ENCODE measurements at regions not wholly inside any gene's neighbourhood (a gene's known extent, or its start where the extent isn't known, plus 50 kb on each side); places are given as distances from the start of the nearest gene placed in this dataset.

GRCh38 chr3:86282106-86282787 lies 708.7 kb downstream of the VGLL3 start:
- no peak for DNase-seq (ENCODE audit: low read depth)

DNA sequence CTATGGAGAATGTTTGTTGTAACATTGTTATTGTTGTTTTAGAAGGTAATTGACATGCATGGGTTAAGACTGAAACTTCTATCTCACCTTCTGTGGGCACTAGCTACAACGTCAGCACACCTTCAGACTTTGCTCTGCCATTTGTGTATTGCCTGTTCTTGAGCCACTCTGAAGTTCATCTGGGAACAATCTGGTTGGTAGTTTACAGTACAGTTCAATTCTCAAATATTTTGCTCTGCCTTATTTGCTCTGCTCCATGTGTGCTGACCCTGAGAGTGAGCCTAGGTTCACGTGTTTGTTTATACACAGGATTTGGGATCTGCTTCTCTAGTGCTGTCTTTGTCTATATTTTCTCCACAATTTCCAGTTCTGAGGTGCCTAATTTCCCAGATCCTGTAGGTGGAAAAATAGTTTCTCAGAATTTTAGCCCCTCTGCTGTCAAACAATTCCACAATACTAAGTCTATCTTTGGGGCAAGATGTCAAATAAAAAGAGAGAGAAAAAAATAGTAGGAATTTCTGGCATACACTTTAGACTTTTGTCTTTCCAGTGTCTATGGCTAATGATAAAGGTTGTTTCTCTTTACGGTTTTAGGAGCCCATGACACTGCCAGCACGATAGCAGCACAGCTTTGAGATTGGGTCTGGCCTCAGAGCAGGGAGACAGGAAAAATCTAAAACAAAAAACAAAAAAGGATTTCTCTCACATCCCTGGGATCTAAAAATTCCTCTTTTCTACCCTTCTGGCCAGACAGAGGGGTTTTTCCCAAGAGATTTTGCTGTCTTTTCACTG lies 721.4 kb downstream of the VGLL3 start:
- no peak for DNase-seq (ENCODE audit: low read depth)

- no peak for DNase-seq (ENCODE audit: low read depth)
Observed at GRCh38 chr3:86257955-86258641, 732.9 kb downstream of the VGLL3 start.

- DNase-seq (ENCODE audit: low read depth), result no peak
Observed at GRCh38 chr3:86254480-86254879, 736.5 kb downstream of the VGLL3 start.

GRCh38 chr3:86251781-86252180 lies 739.2 kb downstream of the VGLL3 start:
- DNase-seq (ENCODE audit: low read depth), result no peak

DNA sequence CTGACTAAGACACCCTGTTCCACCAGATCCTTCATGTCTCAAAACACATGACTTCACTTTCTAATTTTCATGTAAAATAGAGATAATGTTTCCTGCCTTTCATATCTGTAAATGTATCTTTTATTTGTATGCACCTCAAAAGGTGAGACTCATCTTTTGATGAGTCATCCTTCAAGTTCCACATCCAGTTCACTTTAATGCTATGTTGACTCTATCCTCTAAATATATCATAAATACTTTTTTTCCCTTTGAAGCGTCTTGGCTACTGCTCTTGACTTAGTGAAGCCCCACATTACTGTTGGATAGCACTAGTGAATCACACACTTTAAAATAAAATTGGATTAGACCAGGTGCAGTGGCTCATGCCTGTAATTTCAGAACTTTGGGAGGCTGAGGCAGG lies 741.1 kb downstream of the VGLL3 start:
- DNase-seq (ENCODE audit: low read depth), result no peak

GRCh38 chr3:86245360-86245759 lies 745.6 kb downstream of the VGLL3 start:
- no peak for DNase-seq (ENCODE audit: low read depth)

DNA sequence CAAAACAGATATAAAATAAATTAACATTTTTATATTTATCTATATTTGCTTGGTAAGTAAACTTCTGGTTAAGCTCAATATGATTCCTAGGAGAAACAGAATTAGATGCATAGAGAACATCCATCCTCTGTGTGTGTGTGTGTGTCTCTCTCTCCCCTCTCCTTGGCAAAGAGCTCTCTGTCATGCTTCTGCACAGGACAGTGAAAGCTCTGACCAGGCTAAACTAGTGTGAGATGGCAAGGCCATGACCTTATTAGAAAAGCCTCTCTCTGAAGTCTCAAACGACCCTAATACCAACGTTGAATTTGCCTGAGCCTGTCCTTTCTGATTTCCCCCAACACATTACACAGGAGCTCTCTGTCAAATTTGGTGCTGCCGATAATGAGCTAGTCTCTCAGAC lies 746.0 kb downstream of the VGLL3 start:
- DNase-seq (ENCODE audit: low read depth), result no peak

DNA sequence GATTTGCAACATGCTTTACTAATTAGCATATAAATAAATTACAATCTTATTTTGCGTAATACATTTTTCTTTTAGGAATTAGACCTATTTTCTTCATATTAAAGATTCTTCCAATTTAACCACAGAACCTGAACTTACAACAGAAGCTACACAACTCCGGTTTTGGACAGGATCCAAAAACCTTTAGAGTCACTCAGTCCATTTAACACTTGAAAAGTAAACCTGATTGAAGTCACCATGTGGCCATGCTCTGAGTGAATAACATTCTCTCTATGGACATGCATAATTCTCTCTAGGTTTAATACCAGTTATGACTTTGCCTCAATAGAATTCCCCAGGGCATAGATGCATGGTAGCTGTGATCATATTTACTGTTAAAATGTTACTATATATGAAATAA lies 751.0 kb downstream of the VGLL3 start:
- DNase-seq (ENCODE audit: low read depth), result no peak

DNA sequence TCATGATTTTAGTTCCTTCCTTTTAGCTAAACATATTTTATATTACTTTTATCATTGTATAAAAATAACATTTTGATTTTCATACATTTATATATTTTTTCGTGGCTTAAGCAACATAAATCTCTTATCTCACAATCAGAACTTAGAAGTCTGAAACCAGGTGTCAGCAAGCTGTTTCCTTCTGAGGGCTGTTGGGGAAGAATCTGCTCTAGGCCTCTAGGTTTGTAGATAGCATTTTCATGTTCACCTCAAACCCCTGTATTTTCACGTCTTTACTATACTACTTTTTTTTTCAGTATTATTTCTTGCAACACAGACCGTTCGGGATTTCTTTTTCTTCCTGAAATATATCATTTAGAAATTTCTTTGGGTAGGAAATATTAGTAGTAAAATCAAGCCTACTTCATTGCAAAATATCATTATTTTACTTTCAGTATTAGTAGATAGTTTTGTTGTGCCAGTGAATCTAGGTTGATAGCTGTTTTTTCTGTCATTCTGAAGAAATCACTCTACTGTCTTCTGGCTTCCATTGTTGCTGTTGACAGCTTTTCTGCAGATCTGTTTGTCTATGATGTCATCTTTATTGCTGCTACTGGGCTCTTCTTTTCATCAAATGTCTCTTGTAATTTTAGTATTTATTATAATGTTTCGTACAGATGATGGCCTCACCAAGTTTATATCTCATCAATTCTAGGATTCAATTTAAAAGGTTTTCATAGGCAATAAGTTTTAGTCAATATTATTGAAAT lies 756.3 kb downstream of the VGLL3 start:
- DNase-seq (ENCODE audit: low read depth), result no peak

DNA sequence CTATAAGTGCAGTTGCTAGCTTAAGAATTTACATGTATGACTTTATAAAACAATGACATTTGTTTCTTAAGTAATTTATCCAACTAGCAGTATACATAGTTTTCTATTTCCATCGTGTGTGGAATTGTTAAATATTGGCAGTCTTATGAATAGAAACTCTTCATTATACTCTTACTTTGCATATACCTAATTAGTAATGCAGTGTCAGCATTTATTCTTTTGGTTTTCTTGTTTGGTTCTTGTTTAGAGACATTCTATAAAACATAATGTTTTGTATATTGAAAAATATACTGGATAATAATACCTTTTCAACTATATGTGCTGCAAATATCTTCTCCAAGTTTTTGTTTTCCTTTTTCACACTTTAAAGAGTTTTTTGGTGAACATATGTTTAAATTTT lies 760.2 kb downstream of the VGLL3 start:
- DNase-seq (ENCODE audit: low read depth), result no peak

- DNase-seq (ENCODE audit: low read depth), result no peak
Observed at GRCh38 chr3:86229775-86230094, 761.2 kb downstream of the VGLL3 start.

DNA sequence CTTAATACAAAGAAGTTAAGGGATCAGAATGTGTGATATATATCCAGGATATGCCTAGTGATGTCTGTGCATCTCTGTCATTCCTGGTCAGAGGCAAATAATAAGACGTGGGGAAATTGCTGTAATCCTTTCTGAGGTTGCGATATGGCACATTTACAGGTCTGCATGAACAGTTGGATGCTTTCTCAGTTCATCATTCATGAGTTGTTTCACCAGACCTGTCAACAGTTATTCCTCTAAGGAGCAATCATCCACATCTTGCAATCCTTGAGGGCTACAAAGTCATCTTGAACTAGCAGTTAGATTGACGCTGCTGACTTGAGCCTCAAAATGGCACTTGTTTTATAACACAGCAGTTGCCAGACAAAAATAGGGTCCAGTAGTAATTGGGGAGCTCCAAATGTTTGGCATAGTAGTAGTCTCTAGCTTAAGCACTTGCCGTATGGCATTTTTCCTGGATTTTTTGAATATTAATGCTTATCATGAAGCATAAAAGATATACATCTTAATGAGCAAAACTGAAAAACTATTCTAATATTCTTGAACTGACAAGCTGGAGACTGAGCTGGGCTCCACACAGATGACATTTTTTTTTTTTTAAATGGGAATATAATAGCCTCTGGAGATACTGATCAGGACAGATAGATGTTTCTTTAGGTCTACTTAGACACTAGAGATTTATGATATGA lies 761.7 kb downstream of the VGLL3 start:
- DNase-seq (ENCODE audit: low read depth), result no peak

DNA sequence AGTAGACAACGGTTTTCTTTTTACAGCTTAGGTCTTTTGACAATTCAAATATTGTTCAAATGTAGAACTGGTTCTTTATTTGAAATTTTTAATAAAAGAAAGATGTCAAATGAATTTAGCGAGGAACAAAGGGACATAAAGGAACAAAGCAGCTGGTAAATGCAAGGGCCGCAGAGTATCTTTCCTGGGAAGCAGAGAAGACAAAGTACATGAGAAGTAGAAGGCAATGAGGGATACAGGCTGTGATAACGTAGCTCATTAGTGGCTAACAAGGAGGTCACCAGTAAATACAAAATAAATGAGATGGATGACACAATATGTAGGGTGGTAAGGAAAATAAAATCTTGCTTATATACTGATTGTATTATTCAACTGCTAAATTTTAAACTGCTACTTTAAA lies 762.8 kb downstream of the VGLL3 start:
- no peak for DNase-seq (ENCODE audit: low read depth)

DNA sequence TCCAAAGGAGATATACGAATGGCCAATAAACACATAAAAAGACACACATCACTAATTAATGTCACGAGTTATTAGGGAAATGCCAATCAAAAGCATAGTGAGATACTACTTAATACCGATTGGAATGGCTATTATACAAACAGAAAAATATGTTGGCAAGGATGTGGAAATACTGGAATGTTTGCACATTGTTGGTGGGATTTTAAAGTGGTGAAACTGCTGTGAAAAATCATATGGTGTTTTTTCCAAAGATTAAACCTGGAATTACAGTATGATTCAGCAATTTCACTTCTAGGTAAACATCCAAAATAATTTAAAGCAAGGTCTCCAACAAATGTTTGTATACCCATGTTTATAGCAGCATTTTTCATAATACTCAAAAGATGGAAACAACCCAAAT lies 765.5 kb downstream of the VGLL3 start:
- no peak for DNase-seq (ENCODE audit: low read depth)

DNA sequence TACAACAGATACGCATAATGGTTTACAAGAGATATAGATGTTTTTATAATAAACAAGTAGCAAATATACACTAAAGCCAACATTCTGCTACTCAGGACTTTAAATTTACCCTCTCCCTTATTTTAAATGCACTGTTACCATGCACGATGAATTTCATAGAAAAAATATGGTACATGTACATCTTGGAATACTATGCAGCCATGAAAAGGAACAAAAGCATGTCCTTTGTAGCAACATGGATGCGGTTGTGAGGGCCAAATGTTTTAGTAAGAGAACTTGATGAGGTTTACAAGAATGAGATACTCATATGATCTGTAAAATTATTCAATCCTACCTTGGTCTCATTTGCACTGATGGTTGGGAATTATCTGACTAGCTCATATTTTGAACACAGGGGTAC lies 769.3 kb downstream of the VGLL3 start:
- no peak for DNase-seq (ENCODE audit: low read depth)

- DNase-seq (ENCODE audit: low read depth), result no peak
Observed at GRCh38 chr3:86208772-86209171, 782.2 kb downstream of the VGLL3 start.

DNA sequence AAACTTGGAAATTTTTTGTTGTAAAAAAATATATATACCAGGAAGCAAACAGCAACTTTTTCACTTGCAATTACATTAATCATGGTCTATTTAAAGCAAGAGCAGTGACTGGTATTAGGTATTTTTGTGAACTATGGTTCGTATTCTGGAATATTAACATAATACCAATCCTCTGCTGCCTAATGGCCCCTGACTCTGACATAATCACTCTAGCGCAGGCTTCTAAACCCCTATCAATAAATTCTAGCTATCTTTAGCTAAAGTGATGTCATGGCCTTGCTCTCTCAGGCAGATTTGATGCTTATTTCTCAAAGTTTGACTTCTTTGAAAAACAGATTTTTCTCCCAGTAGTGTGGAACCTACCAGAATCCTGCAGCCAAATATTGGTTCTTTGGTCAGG lies 808.3 kb downstream of the VGLL3 start:
- DNase-seq (ENCODE audit: low read depth), result no peak

GRCh38 chr3:86180696-86181095 lies 810.3 kb downstream of the VGLL3 start:
- no peak for DNase-seq (ENCODE audit: low read depth)

- no peak for DNase-seq (ENCODE audit: low read depth)
Observed at GRCh38 chr3:86178095-86178494, 812.9 kb downstream of the VGLL3 start.

DNA sequence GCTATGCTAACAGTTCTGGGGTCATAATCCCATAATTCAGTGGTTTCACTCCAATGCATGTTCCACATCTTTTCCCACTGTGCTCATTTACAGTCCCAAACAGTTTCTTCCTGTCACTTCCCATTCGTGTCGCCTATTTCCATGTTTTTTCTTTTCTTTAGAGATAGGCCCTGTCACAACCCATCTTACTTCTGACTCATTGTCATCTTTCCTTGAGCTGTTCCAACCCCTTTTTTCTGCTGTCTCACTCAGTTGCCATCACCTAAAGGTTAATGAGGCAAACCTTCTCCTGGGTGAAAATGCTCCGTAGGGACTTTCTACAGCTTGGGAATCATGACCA lies 814.5 kb downstream of the VGLL3 start:
- DNase-seq (ENCODE audit: low read depth), result no peak
